ENCODE measurements at regions not wholly inside any gene's neighbourhood (a gene's known extent, or its start where the extent isn't known, plus 50 kb on each side); places are given as distances from the start of the nearest gene placed in this dataset.

- TF ChIP-seq CTCF (IDR thresholded peaks at IDR 0.05) (no peak), POLR2AphosphoS5 (IDR thresholded peaks at IDR 0.05) (no peak)
Observed at GRCh38 chr5:135108569-135108968, 74.5 kb upstream of the PITX1 start.

Data from breast epithelium (tissue), 3 donors.